Ishikawa (cell line): ENCODE measurements at regions not wholly inside any gene's neighbourhood (a gene's known extent, or its start where the extent isn't known, plus 50 kb on each side); places are given as distances from the start of the nearest gene placed in this dataset.
A peak's percentile ranks its signal among the peaks of the same experiment; 100 is the strongest.

Source experiments
- CEBPB ChIP-seq: IDR thresholded peaks from 2 replicates; pipeline ENCODE4 v1.6.1; 2012
- CREB1 ChIP-seq: IDR thresholded peaks from 2 replicates; pipeline ENCODE4 v1.6.1; 2012; ENCODE audit warnings: low read depth
- EGR1 ChIP-seq: IDR thresholded peaks from 2 replicates; pipeline ENCODE4 v1.6.1; 2012
- EP300 ChIP-seq: IDR thresholded peaks from 2 replicates; pipeline ENCODE4 v1.6.1; 2012; ENCODE audit warnings: borderline replicate concordance
- FOXM1 ChIP-seq: IDR thresholded peaks from 2 replicates; pipeline ENCODE4 v1.6.1; 2012; ENCODE audit warnings: low read depth, borderline replicate concordance
- NFIC ChIP-seq: IDR thresholded peaks from 2 replicates; pipeline ENCODE4 v1.6.1; 2012
- RAD21 ChIP-seq: IDR thresholded peaks from 2 replicates; pipeline ENCODE4 v1.6.1; 2012; ENCODE audit warnings: low read depth
- TAF1 ChIP-seq: IDR thresholded peaks from 2 replicates; pipeline ENCODE4 v1.6.1; 2012; ENCODE audit warnings: low read depth, mild to moderate bottlenecking
- TCF12 ChIP-seq: IDR thresholded peaks from 2 replicates; pipeline ENCODE4 v1.6.1; 2012; ENCODE audit warnings: low read depth
- TEAD4 ChIP-seq: IDR thresholded peaks from 2 replicates; pipeline ENCODE4 v1.6.1; 2012
- YY1 ChIP-seq: IDR thresholded peaks from 2 replicates; pipeline ENCODE4 v1.6.1; 2012; ENCODE audit warnings: low read depth
- ZBTB7A ChIP-seq: IDR thresholded peaks from 2 replicates; pipeline ENCODE4 v1.6.1; 2012; ENCODE audit warnings: low read depth
- TF ChIP-seq, protein P1 (sequence below): IDR thresholded peaks from 2 replicates; pipeline ENCODE4 v1.6.1; 2012
- TF ChIP-seq, protein P2 (sequence below): IDR thresholded peaks from 2 replicates; pipeline ENCODE4 v1.6.1; 2012; ENCODE audit warnings: low read depth, mild to moderate bottlenecking
- TF ChIP-seq, protein P3 (sequence below): IDR thresholded peaks from 2 replicates; pipeline ENCODE4 v1.6.1; 2012

DNA sequence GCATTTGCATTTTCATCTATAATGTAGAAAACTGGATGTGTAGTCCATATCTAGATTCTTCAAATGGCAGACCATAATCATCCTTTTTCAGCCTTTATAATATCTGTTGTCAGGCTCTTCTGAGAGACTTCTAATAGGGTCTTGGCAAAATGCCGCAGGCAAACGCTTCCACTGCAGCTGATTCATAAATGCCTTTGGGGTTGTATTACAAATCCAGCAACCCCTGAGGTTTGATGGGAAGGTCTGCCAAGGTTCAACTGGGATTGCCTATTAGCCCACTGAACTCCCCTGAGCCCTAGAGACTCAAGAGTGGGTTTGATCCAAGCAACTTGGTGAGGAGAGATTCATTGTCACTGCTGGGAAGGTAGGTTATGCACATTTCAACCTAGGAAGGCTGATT, 365.2 kb upstream of the POU3F2 start:
- TF ChIP-seq CREB1 (no peak), RAD21 (no peak), ZBTB7A (no peak)
- TF ChIP-seq, protein P1, sequence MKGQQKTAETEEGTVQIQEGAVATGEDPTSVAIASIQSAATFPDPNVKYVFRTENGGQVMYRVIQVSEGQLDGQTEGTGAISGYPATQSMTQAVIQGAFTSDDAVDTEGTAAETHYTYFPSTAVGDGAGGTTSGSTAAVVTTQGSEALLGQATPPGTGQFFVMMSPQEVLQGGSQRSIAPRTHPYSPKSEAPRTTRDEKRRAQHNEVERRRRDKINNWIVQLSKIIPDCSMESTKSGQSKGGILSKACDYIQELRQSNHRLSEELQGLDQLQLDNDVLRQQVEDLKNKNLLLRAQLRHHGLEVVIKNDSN, result no peak

DNA sequence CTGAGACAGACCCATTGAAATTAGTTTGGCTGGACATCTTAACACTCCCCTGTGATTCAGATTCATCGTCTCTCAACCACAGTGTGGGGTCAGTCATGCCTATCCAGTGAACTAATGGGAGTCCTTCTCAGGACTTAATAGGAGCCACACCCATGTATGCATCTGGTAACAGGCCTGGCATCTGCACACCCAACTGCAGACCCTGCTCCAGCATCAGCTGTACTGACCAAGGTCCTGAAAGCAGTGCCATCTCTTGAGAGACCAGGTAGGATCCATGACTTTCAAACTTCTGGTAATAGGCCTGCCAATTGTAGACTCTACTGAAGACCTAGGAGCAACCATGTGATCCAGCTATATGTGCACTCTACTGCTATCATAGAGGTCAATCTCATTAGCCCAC, 363.6 kb upstream of the POU3F2 start:
- TF ChIP-seq, protein P2, sequence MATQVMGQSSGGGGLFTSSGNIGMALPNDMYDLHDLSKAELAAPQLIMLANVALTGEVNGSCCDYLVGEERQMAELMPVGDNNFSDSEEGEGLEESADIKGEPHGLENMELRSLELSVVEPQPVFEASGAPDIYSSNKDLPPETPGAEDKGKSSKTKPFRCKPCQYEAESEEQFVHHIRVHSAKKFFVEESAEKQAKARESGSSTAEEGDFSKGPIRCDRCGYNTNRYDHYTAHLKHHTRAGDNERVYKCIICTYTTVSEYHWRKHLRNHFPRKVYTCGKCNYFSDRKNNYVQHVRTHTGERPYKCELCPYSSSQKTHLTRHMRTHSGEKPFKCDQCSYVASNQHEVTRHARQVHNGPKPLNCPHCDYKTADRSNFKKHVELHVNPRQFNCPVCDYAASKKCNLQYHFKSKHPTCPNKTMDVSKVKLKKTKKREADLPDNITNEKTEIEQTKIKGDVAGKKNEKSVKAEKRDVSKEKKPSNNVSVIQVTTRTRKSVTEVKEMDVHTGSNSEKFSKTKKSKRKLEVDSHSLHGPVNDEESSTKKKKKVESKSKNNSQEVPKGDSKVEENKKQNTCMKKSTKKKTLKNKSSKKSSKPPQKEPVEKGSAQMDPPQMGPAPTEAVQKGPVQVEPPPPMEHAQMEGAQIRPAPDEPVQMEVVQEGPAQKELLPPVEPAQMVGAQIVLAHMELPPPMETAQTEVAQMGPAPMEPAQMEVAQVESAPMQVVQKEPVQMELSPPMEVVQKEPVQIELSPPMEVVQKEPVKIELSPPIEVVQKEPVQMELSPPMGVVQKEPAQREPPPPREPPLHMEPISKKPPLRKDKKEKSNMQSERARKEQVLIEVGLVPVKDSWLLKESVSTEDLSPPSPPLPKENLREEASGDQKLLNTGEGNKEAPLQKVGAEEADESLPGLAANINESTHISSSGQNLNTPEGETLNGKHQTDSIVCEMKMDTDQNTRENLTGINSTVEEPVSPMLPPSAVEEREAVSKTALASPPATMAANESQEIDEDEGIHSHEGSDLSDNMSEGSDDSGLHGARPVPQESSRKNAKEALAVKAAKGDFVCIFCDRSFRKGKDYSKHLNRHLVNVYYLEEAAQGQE, result peak; percentile 64
- no peak for TF ChIP-seq TEAD4

DNA sequence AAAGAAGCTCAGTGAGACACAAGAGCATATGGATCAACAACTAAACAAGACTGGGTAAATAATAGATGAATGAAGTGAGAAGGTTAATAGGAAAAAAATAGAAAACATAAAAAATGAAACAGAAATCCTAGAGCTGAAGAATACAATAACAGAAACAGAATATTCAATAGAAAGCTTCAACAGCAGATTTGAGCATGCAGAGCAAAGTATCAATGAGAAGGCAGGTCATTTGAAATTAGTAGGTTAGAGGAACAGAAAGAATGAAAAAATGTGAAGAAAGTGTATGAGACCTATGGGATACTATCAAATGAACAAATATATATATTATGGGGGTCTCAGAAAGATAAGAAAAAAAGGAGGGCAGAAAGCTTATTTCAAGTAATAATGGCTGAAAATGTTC, 362.9 kb upstream of the POU3F2 start:
- TF ChIP-seq RAD21 (no peak), ZBTB7A (no peak), CREB1 (no peak), CEBPB (no peak), NFIC (no peak), EGR1 (no peak), TAF1 (no peak), TCF12 (no peak), TEAD4 (no peak), YY1 (no peak), EP300 (no peak), FOXM1 (no peak)
- TF ChIP-seq, protein P3, sequence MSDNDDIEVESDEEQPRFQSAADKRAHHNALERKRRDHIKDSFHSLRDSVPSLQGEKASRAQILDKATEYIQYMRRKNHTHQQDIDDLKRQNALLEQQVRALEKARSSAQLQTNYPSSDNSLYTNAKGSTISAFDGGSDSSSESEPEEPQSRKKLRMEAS, result no peak
- TF ChIP-seq, protein P1, result no peak
- TF ChIP-seq, protein P2, result no peak

DNA sequence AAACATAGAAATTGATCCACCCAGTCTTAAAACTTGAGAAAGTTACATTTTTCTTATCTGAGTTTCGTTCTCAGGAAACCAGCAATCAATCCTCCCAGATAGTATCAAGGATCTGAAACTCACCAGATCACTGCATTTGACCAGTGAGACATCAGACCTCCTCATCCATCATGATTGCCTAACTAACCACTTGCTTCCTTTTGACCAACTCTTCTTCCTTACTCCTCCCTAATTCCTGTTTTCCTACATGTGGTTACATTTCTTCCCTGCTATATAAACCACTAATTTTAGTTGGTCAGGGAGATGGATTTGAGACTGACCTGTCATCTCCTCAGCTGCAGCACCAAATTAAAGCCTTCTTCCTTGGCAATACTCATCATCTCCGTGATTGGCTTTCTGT, 357.1 kb upstream of the POU3F2 start:
- TF ChIP-seq, protein P1, result no peak
- TF ChIP-seq TCF12, result no peak
- no peak for TF ChIP-seq NFIC
- no peak for TF ChIP-seq TAF1
- TF ChIP-seq ZBTB7A, result no peak
- TF ChIP-seq FOXM1, result no peak
- no peak for TF ChIP-seq EGR1
- no peak for TF ChIP-seq TEAD4
- TF ChIP-seq RAD21, result no peak
- TF ChIP-seq YY1, result no peak
- no peak for TF ChIP-seq EP300
- TF ChIP-seq, protein P3, result no peak
- TF ChIP-seq, protein P2, result no peak
- TF ChIP-seq CEBPB, result no peak
- TF ChIP-seq CREB1, result no peak

DNA sequence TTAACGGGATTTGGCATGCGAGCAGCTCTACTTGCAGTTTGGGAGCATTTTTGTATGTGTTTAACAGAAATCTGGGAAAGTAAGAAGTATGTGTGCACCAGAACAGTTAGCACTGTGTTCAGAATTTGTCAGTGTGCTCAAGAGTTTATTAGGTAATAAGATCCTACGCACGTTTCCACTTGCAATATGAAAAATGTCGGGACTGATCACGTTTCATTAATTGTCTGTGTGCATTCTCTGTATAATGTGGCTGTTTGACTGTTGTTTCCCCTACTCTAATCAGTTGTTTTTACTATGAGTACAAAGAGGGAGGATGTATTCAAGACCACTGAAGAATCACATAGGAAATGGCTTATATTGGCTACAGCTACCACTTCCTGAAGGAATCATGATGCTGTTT, 349.7 kb upstream of the POU3F2 start:
- TF ChIP-seq CEBPB, result no peak
- no peak for TF ChIP-seq TCF12
- TF ChIP-seq, protein P3, result no peak
- no peak for TF ChIP-seq CREB1
- no peak for TF ChIP-seq YY1
- TF ChIP-seq TEAD4, result no peak
